Mucosa of descending colon (tissue), 3 donors: ENCODE measurements at regions not wholly inside any gene's neighbourhood (a gene's known extent, or its start where the extent isn't known, plus 50 kb on each side); places are given as distances from the start of the nearest gene placed in this dataset.

Source experiments
- ATAC-seq: fragments of 200-7000 bp; cut with Tn5 transposase; one replicate; pipeline ENCODE4 v1.9.1; 2020; ENCODE audit warnings: mild to moderate bottlenecking, moderate library complexity
- DNase-seq, 3 donors: peaks; one replicate each; pipeline ENCODE4 v3.0.0-alpha.2; 2020
- H3K36me3 ChIP-seq: fragments of 200-600 bp; one replicate; pipeline ENCODE4 v1.8.0; 2021; ENCODE audit warnings: low read depth, mild to moderate bottlenecking
- H3K4me1 ChIP-seq: fragments of 200-600 bp; one replicate; pipeline ENCODE4 v1.8.0; 2021; ENCODE audit warnings: low read depth, mild to moderate bottlenecking
- H3K4me3 ChIP-seq: fragments of 200-600 bp; one replicate; pipeline ENCODE4 v1.8.0; 2021; ENCODE audit warnings: mild to moderate bottlenecking
- H3K9me3 ChIP-seq: fragments of 200-600 bp; one replicate; pipeline ENCODE4 v1.8.0; 2021; ENCODE audit warnings: mild to moderate bottlenecking
- intact Hi-C, 2 donors: fragments of 100-400 bp; cut with DNase I in 1 of 2; cut with micrococcal nuclease in 1 of 2; formaldehyde crosslinking; loops; one replicate each; pipeline versions ENCODE4 v1.11.0 to v1.11.1; 2022; cut with DNase I, micrococcal nuclease
- TF ChIP-seq, protein P1 (sequence below): fragments of 200-600 bp; IDR thresholded peaks from one replicate; pipeline ENCODE4 v1.8.0; 2022; ENCODE audit warnings: antibody characterized with exemption, mild to moderate bottlenecking
- donor health status: DM: no; HTN: no; CAD: no; lungs with moderate emphysema.
- donor health status: DM: no; HTN: no; CAD: no.
- donor health status: DM: no; HTN: yes; CAD: no.

DNA sequence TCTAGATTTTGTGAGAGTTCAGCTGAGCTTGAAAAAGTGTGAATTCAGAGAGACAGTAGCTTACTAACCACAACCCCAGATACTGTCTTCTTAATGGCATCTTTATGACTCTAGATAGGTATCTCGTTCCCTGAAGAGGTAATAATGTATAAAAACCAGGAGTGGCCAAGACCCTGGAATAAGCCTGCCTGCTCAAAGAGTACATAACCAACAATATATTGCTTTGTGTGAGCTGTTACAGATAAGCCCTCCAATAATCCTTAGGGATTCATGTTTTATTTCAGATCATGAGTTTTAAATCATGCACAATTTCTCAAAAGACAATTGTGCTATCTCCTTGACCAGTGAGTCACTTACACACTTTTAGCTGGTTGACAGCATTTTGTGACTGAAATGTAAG lies 327.8 kb upstream of the ADGRB3 start:
- DNase-seq = no peak

GRCh38 chr6:68296126-68296525 lies 339.0 kb upstream of the ADGRB3 start:
- Histone ChIP-seq H3K4me1 (no peaks in the 10 kb centered on the region), H3K36me3 (no peaks in the 10 kb centered on the region)
- no peak for ATAC-seq

More for the DNA sequence above, 327.8 kb upstream of the ADGRB3 start:
- H3K4me1 ChIP-seq = no peaks in the 10 kb centered on the region
- no peak overlapping the region for H3K4me3 ChIP-seq
- H3K9me3 ChIP-seq = peaks cover 18% of the 10 kb centered on the region
- intact Hi-C loops = no loop called here
- no peaks in the 10 kb centered on the region for H3K36me3 ChIP-seq
- TF ChIP-seq, protein P1, sequence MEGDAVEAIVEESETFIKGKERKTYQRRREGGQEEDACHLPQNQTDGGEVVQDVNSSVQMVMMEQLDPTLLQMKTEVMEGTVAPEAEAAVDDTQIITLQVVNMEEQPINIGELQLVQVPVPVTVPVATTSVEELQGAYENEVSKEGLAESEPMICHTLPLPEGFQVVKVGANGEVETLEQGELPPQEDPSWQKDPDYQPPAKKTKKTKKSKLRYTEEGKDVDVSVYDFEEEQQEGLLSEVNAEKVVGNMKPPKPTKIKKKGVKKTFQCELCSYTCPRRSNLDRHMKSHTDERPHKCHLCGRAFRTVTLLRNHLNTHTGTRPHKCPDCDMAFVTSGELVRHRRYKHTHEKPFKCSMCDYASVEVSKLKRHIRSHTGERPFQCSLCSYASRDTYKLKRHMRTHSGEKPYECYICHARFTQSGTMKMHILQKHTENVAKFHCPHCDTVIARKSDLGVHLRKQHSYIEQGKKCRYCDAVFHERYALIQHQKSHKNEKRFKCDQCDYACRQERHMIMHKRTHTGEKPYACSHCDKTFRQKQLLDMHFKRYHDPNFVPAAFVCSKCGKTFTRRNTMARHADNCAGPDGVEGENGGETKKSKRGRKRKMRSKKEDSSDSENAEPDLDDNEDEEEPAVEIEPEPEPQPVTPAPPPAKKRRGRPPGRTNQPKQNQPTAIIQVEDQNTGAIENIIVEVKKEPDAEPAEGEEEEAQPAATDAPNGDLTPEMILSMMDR = no peak
- no peak for ATAC-seq

GRCh38 chr6:68282646-68283045 lies 352.4 kb upstream of the ADGRB3 start:
- no peak overlapping the region for H3K4me3 ChIP-seq
- ATAC-seq (no peak), DNase-seq (no peak)
- TF ChIP-seq, protein P1 = no peak
- no peaks in the 10 kb centered on the region for H3K4me1 ChIP-seq
- intact Hi-C loops = no loop called here
- no peaks in the 10 kb centered on the region for H3K36me3 ChIP-seq
- peaks cover 31% of the 10 kb centered on the region for H3K9me3 ChIP-seq

More at GRCh38 chr6:68296126-68296525, 339.0 kb upstream of the ADGRB3 start:
- Histone ChIP-seq H3K9me3 (peaks cover 35% of the 10 kb centered on the region), H3K4me3 (no peak overlapping the region)
- DNase-seq = no peak
- TF ChIP-seq, protein P1 = no peak
- intact Hi-C loops = no loop called here

GRCh38 chr6:68279793-68280557 lies 355.1 kb upstream of the ADGRB3 start:
- peaks cover 33% of the 10 kb centered on the region for H3K9me3 ChIP-seq
- intact Hi-C loops = no loop called here
- TF ChIP-seq, protein P1 = no peak
- no peaks in the 10 kb centered on the region for H3K36me3 ChIP-seq
- no peak overlapping the region for H3K4me3 ChIP-seq
- ATAC-seq = no peak
- no peak for DNase-seq
- no peaks in the 10 kb centered on the region for H3K4me1 ChIP-seq

DNA sequence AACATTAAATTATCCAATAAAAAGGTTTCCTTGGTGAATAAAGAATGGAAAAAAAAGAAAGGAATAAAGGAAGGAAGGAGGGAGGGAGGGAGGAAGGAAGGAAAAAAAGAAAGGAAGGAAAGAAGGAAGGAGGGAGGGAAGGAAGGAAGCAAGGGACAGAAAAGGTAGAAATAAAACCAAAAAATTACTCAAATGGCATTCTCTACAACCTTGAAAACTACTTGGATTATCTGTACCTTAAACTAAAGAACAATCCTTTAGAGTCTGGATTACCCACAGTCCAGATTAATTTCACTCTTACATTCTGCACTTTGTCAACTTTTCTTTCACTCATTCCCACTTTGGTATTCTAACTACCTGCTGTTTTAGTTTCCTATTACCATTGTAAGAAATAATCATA lies 361.8 kb upstream of the ADGRB3 start:
- Histone ChIP-seq H3K9me3 (peaks cover 12% of the 10 kb centered on the region), H3K36me3 (no peaks in the 10 kb centered on the region), H3K4me3 (no peak overlapping the region), H3K4me1 (no peaks in the 10 kb centered on the region)
- no peak for DNase-seq
- TF ChIP-seq, protein P1 = no peak
- ATAC-seq = no peak
- intact Hi-C loops = no loop called here
